EL (cell line): ENCODE measurements at regions not wholly inside any gene's neighbourhood (a gene's known extent, or its start where the extent isn't known, plus 50 kb on each side); places are given as distances from the start of the nearest gene placed in this dataset.

ENCODE experiments used
- DNase-seq: peaks from one replicate; pipeline ENCODE4 v3.0.0-alpha.2; 2016

DNA sequence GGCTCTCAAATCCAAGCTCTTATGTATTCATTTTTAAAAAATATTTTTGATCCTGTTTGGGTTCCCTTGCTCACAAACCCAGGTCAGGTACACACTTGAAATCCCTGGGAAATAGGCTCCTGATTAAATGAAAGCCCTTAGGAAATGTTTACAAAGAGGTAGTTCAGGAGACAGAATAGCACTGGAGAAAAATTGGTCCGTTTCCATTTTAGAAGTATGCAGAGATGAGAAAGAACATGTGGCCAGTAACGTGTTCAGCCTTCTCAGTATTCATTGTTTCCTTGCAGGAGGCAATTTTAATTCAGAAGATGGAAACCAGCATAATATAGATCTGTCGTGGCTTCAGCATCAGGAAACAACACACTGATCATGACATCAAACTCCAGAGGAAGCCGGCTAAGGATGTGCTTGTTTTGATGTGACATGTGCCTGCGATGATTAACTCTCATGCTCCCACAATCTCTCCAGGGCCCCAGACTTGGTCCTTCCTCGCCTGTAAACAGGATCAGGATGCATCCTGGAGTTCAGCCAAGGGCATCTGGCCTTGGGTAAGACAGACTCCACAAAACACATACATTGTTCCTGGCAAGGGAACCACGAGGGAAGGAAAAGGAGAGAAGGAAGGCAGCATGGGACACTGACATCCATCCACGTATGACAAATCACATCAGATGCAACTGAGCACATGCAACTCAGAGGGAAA is 350.5 kb upstream of the THBS1 start:
- peak; percentile 53 for DNase-seq

DNA sequence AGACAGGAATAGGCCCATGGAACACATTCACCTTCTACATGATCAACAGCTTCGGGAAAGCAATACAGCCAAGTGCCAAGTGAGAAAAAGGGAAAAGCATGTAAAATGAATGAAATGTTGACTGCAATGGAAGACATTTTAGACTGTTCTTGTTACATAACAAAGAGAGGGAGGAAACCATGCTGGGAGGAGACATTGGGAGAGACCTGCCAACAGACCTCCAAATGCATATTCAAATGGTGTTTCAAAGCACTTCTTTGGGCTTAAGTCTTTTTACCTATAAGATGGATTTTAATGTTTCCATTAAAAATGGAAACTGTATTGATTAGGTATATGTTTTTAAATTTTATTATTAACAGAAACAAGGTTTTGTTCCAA is 350.0 kb upstream of the THBS1 start:
- DNase-seq, result no peak

DNA sequence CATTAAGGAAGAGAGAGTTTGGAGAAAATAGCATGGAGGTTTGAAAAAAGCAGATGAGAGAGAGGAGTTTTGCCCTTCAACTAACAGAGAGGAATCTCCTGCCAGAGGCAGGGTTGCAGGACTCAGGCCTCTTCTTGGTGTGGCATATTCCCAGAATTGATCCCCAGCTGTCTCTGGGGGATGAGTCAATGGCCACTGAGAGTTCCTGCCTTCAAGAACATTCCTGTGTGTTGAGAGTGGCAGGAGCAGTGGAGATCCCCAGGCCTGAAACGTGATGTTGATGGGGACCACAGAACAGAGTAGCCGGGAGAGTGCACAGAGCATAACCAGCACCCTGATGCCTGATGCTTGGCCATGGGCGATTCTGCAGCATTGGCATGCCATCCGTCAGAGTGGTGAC is 348.4 kb upstream of the THBS1 start:
- DNase-seq, result peak; percentile 96

GRCh38 chr15:39235084-39235795 is 345.6 kb upstream of the THBS1 start:
- DNase-seq, result peak; percentile 63

DNA sequence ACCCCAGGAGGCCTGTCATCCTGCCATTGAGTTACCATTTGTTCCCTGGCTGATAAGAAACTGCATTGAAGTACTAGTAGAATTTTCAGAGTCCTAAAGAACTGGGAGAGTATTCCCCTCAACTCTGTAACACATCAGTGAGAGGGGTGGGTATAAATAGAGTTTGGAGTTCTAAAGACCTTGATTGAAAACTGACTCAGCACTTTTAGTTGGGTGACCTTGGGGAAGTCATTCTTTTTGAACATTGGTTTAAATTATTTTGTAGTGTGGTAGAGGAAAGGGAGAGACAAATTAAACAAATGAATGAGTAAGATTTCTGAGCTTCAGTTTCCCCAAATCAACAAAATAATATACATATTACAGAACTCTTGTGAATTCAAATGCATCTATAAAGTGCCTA is 344.5 kb upstream of the THBS1 start:
- DNase-seq, result no peak

GRCh38 chr15:39238443-39238842 is 342.4 kb upstream of the THBS1 start:
- DNase-seq, result no peak

- DNase-seq, result peak; percentile 74
These were observed 341.3 kb upstream of the THBS1 start for GRCh38 chr15:39239562-39239961.

- DNase-seq, result peak; percentile 81
These were observed 338.5 kb upstream of the THBS1 start for GRCh38 chr15:39242345-39242744.

DNA sequence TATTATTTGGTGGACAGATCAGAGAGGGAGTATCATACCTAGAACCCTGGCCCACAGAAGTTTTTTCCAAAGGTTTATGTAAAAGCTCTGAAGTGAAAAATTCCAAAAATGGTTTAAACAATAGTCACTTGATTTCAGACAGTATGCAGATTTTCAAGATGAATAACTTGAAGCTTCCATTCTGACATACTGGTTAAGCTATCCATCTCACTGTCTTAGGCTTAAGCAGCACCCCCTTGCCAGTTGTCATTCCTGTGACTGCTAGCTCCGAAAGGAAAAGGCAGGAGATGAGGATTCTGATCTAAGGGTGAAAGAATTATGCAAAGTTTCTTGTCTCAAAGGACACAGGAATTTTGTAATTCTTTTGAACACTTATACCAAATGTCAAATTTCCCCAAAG is 337.5 kb upstream of the THBS1 start:
- peak; percentile 56 for DNase-seq

- DNase-seq, result no peak
These were observed 336.1 kb upstream of the THBS1 start for GRCh38 chr15:39244776-39245175.

DNA sequence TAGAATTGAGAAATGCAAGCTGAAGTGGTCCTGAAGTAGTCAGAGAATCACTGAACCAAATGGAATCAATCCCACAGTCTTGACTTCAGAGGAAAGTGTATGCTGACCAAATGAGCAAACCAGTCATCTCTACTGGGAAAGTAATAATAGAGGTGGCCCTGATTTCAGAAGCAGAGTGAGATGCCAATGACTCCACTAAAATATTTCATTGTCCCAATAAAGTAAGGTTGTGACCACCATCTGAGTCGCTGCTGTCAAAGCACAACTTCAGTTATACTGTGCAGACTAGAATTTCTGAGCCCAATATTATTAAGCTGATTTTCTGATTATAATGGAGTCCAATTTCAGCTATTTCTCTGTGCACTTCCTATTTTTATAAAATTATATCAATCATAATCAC is 334.4 kb upstream of the THBS1 start:
- no peak for DNase-seq

DNA sequence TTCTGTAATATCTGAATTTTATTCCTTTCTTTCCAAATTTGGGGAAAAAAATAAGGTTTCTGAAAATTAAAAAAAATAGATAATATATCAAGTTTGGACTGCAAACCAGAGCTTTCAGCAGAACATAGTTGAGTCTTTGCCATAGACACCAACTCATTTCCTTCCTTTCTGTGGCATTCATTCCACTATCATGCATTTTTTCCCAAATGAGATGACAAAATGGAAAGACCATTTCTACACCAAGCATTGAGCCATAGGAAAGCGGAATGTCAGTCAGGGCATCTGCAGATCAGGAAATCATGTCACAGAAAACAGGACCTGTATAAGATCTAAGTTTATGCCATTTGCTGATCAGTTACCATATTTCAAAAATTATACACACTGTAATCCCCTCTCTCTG is 333.3 kb upstream of the THBS1 start:
- no peak for DNase-seq

DNA sequence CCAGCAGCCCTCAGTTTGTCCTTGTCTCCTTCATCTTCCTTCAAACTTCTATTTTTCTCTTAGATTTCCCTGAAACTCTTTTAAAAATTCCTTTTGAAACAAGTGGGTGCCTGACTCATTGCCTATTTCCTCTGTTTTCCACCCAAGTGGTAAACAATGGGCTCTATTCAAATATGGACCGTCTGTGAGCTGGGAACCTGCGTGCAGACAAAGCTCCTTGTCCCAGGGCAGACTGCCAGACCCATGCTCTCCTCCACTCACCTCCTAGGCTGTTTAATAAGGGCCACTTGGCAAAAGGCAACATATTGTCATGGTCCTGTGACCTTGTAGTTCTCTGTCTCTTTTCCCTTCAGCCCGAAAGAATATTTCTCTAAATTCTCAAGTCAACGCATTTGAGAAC is 332.7 kb upstream of the THBS1 start:
- DNase-seq, result peak; percentile 66

DNA sequence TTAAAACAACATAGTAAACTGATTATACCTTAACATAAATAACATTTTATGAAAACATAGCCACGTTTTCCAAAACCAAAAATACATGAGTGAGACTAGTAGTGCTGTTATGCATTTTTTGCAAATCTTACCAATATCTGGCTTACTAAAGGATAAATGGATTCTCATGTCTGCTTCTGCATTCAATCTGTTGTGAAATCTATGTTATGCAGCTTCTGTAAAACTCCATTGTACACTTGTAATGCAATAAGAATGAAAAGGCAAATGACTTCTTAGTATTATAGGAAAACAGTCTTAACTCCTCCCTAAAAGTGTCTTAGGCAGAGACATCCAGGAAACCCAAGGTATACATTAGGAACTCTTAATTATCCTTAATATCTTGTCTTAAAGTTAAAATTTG is 330.9 kb upstream of the THBS1 start:
- DNase-seq, result no peak

DNA sequence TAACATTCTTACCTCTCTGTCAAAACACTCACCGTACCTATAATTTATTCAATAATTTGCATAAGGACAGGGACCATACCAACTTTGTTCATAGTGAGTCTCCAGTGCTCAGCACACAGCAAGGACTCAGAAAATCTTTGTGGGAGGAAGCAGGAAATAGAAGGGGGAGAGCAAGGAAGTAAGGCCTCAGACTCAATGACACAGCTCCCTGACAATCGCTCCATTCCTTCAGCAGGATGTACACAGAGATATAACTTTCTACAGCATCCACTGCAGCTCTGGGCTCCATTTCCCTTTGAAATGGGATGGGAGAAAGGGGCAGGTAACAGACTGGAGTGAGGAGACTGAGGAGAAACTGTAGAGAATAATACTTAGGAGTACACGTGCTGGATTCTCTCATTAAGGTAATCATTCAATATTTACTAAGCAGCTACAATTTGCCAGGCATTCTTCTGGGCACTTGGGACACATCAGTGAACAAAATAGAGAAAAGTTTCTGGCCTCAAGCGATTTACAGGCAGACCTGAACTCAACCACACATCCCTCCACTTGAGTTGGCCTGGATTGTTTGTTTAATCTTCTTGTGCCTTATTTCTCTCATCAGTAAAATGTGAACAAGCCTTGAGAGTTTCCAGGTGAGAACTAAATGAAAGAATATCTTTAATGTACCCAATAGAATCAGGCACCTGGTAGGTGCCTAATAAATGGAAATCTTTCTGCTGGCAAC is 330.3 kb upstream of the THBS1 start:
- DNase-seq, result no peak

DNA sequence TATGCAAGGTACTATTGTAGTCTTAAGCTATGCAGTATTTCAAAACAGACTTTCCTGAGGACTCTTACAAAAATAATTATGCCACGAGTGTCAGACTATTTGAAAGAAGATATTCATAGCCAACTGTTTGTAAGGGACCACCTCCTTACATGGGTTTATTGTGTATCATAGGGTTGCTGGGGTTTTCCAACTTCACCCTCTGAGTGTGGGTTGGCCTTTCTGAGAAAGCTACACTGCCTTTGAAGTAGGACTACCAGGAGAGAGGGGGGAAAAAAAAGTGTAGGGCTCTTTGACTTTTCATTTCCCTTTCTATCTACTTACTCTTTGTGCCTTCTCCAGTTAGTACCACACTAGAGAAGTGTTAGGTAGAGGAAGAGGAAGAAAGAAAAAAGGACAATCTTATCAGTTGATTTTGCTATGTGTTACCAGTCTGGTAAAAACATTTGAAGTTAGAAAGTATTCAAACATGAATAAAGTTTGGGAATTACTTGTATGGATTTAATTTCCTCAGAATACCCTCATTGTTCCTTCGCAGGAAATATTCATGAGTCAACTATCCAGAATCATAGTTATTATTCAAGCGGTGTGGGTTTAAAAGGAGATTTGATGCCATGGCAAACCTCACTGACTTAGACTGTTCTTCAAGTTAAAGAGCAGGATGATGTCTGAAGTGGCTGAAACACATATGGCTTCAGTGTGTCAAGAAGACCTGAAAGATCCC is 329.3 kb upstream of the THBS1 start:
- no peak for DNase-seq

DNA sequence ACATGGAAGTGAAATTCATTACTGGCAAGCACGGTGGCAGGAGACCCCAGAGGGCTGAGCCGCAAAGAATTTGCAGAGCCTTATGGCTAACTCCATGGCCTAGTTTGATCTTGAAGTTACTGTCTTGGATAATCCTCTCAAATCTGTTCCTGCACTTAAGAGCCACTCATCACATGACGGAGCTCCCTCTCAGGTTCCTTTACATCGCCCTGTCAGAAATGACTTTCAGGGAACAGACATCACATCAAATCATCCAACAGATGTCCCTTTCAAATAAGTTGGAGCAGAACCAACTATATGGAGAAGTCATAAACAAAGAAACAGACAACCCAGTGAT is 328.8 kb upstream of the THBS1 start:
- no peak for DNase-seq

DNA sequence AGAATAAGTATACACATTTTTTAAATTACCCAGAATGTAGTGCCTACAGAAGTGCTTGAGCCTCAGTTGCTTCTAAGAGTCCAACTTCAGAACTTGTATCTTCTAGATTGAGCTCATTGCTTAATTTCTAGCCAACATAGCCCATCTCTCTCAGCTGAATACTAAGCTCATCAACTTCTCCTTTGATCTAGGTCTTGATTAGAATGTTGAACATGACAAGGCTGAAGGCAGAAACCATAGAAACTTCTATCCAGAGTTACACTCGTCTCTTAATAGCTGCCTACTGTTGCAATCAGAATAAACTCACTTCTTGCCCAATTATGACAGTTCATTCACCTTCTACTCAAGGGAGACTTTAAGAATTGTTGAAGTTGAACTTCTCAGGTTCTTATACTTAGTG is 327.3 kb upstream of the THBS1 start:
- DNase-seq, result no peak

DNA sequence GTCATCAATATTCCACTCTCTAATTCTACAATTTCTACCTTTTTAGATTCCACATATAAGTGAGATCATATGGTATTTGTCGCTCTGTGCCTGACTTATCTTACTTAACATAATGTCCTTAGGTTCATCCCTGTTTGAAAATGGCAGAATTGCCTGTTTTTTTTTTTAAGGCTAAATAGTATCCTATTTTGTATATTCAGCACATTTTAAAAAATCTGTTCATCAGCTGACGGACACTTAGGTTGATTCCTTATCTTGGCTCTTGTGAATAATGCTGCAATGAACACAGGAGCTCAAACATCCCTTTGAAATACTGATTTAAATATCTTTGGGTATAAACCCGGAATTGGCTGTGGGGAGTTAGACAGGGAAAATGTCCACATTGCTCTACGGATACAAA is 326.7 kb upstream of the THBS1 start:
- no peak for DNase-seq

DNA sequence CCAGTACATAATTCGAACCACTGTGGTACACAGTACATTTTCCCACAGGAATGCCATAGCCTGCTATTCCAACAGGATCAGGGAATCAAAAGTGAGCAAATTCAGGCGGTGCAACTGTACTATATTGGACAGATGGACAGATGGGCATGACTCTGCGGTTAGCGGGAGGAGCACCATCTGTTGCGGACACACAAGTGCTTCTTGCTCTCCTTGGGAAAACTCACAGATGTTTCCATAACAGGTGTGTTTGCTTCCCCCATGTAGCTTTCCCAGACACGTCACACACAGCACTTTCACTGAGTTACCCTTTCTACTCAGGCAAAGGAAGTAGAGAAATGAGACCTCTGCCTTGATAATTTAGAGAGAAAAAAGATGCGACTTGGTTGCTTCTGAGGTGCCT is 325.1 kb upstream of the THBS1 start:
- DNase-seq, result no peak

- no peak for DNase-seq
These were observed 320.5 kb upstream of the THBS1 start for GRCh38 chr15:39260391-39260790.

DNA sequence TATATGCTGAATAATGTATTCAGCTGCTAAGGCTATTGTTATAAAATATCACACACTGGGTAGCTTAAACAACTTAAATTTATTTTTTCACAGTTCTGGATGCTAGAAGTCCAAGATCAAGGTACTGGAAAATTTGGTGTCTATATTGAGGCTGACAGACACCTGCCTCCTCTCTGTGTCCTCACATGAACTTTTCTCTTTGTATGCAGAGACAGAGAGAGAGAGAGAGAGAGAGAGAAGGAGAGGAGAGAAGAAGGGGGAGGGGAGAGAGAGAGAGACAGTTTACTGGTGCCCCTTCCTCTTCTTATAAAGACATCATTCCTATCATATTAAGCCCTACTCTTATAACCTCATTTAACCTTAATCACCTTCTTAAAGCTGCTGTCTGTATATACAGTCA is 320.1 kb upstream of the THBS1 start:
- no peak for DNase-seq

- DNase-seq, result peak; percentile 55
These were observed 319.3 kb upstream of the THBS1 start for GRCh38 chr15:39261397-39262183.
